WTC11 (cell line): ENCODE measurements at regions not wholly inside any gene's neighbourhood (a gene's known extent, or its start where the extent isn't known, plus 50 kb on each side); places are given as distances from the start of the nearest gene placed in this dataset.

Experiments
- ATAC-seq: fragments of 200-7000 bp; cut with Tn5 transposase; 2 replicates; pipeline ENCODE4 v1.10.0; 2021; ENCODE audit warnings: mild to moderate bottlenecking, moderate library complexity
- CTCF ChIA-PET: fragments of 300-600 bp; sonication (Branson Sonifier 250); formaldehyde crosslinking; loops from one replicate; lab custom pipeline; 2021; ENCODE audit warnings: antibody characterized with exemption; lab: Charles Lee
- POLR2A ChIA-PET: fragments of 350-600 bp; sonication (Branson Sonifier 250); formaldehyde crosslinking; loops from one replicate; lab custom pipeline; 2021; ENCODE audit warnings: antibody characterized with exemption; lab: Charles Lee
- DNase-seq: peaks from one replicate; pipeline ENCODE4 v3.0.0; 2021; ENCODE audit warnings: low spot score
- H3K27ac Mint-ChIP-seq: 2 replicates; pipeline ENCODE4 v1.8.0; 2021; ENCODE audit warnings: mixed read lengths
- H3K27me3 Mint-ChIP-seq: 2 replicates; pipeline ENCODE4 v1.8.0; 2021; ENCODE audit warnings: low read depth, mild to moderate bottlenecking, moderate library complexity, mixed read lengths
- H3K36me3 Mint-ChIP-seq: 2 replicates; pipeline ENCODE4 v1.8.0; 2021; ENCODE audit warnings: mixed read lengths
- H3K4me1 Mint-ChIP-seq: 2 replicates; pipeline ENCODE4 v1.8.0; 2022; ENCODE audit warnings: mixed read lengths
- H3K4me3 Mint-ChIP-seq: 2 replicates; pipeline ENCODE4 v1.8.0; 2021; ENCODE audit warnings: mild to moderate bottlenecking, moderate library complexity, mixed read lengths
- H3K9me3 Mint-ChIP-seq: 2 replicates; pipeline ENCODE4 v1.8.0; 2021; ENCODE audit warnings: mixed read lengths
- ATF1 ChIP-seq: sonication (generic); formaldehyde crosslinking; IDR thresholded peaks from 2 replicates; pipeline ENCODE4 v1.8.1; 2023; ENCODE audit warnings: mild to moderate bottlenecking, moderate library complexity, missing genetic modification reagents
- CDX4 ChIP-seq: fragments of 250-450 bp; sonication (Bioruptor Pico); IDR thresholded peaks from 2 replicates; pipeline ENCODE4 v1.9.0; 2021; ENCODE audit warnings: moderate library complexity, mild to moderate bottlenecking, inconsistent platforms, borderline replicate concordance
- CREM ChIP-seq: sonication (generic); formaldehyde crosslinking; IDR thresholded peaks from 2 replicates; pipeline ENCODE4 v1.8.1; 2022; ENCODE audit warnings: mild to moderate bottlenecking, missing genetic modification reagents, moderate library complexity
- CTCF ChIP-seq: fragments of 200-600 bp; IDR thresholded peaks from 2 replicates; pipeline ENCODE4 v1.8.0; 2022; ENCODE audit warnings: antibody characterized with exemption
- EMX1 ChIP-seq: fragments of 250-450 bp; sonication (Bioruptor Pico); IDR thresholded peaks from 2 replicates; pipeline ENCODE4 v1.8.0; 2021; ENCODE audit warnings: mild to moderate bottlenecking
- GRHL2 ChIP-seq: fragments of 250-450 bp; sonication (Bioruptor Pico); IDR thresholded peaks from 2 replicates; pipeline ENCODE4 v1.8.0; 2022; ENCODE audit warnings: mild to moderate bottlenecking, moderate library complexity; ENCODE audit not compliant: insufficient replicate concordance, severe bottlenecking
- IRF2 ChIP-seq: sonication (generic); formaldehyde crosslinking; IDR thresholded peaks from 2 replicates; pipeline ENCODE4 v1.8.0; 2022; ENCODE audit warnings: low read depth, missing genetic modification reagents, borderline replicate concordance
- JUN ChIP-seq: sonication (generic); formaldehyde crosslinking; IDR thresholded peaks from 2 replicates; pipeline ENCODE4 v1.8.0; 2023; ENCODE audit warnings: mild to moderate bottlenecking, missing genetic modification reagents
- NR3C1 ChIP-seq: sonication (generic); formaldehyde crosslinking; conservative IDR thresholded peaks from 2 replicates; pipeline ENCODE4 v1.8.1; 2023; ENCODE audit warnings: low read depth, mild to moderate bottlenecking, missing genetic modification reagents
- PRRX2 ChIP-seq: fragments of 250-450 bp; sonication (Bioruptor Pico); IDR thresholded peaks from 2 replicates; pipeline ENCODE4 v1.8.0; 2021; ENCODE audit warnings: mild to moderate bottlenecking
- SMAD4 ChIP-seq: sonication (generic); formaldehyde crosslinking; IDR thresholded peaks from 2 replicates; pipeline ENCODE4 v1.8.0; 2022; ENCODE audit warnings: mild to moderate bottlenecking, missing genetic modification reagents
- ZBTB21 ChIP-seq: sonication (generic); formaldehyde crosslinking; IDR thresholded peaks from 2 replicates; pipeline ENCODE4 v1.8.1; 2023; ENCODE audit warnings: mild to moderate bottlenecking, missing genetic modification reagents, borderline replicate concordance
- ZNF281 ChIP-seq: sonication (generic); formaldehyde crosslinking; IDR thresholded peaks from 2 replicates; pipeline ENCODE4 v1.8.0; 2023; ENCODE audit warnings: mild to moderate bottlenecking, missing genetic modification reagents
- ZNF532 ChIP-seq: fragments of 250-450 bp; sonication (Bioruptor Pico); IDR thresholded peaks from 2 replicates; pipeline ENCODE4 v1.9.0; 2021; ENCODE audit warnings: mild to moderate bottlenecking, borderline replicate concordance
- ZNF671 ChIP-seq: fragments of 250-450 bp; sonication (Bioruptor Pico); IDR thresholded peaks from 2 replicates; pipeline ENCODE4 v1.8.0; 2021; ENCODE audit warnings: mild to moderate bottlenecking
- TF ChIP-seq, protein P1 (sequence below): sonication (generic); formaldehyde crosslinking; conservative IDR thresholded peaks from 2 replicates; pipeline ENCODE4 v1.8.1; 2023; ENCODE audit warnings: mild to moderate bottlenecking, low read depth, missing genetic modification reagents, moderate library complexity
- TF ChIP-seq, protein P2 (sequence below): sonication (generic); formaldehyde crosslinking; IDR thresholded peaks from 2 replicates; pipeline ENCODE4 v1.8.1; 2022; ENCODE audit warnings: mild to moderate bottlenecking, missing genetic modification reagents, moderate library complexity, borderline replicate concordance
- TF ChIP-seq, protein P3 (sequence below): sonication (generic); formaldehyde crosslinking; conservative IDR thresholded peaks from 2 replicates; pipeline ENCODE4 v1.8.1; 2022; ENCODE audit warnings: mild to moderate bottlenecking, missing genetic modification reagents

DNA sequence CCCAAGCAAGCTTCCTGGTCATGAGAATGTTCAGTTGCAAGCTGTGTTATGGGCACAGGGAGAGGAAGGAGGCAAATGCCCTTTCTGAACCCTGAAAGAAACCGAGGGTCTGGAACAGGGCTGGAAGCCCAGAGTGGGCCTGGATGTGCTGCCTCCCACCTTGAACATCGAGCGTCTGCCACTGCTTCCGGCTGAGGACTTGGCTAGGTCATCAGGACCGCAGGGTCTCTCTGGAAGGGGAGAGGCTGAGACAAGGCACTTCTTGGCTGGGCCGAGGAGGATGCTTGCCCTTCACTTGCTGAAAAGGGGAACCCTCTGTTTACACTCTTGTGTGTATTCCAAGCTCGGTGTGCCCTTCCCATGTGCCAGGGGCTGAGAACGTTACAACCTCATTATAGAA is 168.0 kb upstream of the C1orf174 start:
- TF ChIP-seq, protein P1, sequence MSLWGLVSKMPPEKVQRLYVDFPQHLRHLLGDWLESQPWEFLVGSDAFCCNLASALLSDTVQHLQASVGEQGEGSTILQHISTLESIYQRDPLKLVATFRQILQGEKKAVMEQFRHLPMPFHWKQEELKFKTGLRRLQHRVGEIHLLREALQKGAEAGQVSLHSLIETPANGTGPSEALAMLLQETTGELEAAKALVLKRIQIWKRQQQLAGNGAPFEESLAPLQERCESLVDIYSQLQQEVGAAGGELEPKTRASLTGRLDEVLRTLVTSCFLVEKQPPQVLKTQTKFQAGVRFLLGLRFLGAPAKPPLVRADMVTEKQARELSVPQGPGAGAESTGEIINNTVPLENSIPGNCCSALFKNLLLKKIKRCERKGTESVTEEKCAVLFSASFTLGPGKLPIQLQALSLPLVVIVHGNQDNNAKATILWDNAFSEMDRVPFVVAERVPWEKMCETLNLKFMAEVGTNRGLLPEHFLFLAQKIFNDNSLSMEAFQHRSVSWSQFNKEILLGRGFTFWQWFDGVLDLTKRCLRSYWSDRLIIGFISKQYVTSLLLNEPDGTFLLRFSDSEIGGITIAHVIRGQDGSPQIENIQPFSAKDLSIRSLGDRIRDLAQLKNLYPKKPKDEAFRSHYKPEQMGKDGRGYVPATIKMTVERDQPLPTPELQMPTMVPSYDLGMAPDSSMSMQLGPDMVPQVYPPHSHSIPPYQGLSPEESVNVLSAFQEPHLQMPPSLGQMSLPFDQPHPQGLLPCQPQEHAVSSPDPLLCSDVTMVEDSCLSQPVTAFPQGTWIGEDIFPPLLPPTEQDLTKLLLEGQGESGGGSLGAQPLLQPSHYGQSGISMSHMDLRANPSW (CRISPR knock-in tag) = no peak
- no peak for TF ChIP-seq ZBTB21 (CRISPR knock-in tag)
- TF ChIP-seq GRHL2 = no peak
- no peak for TF ChIP-seq ZNF532 (CRISPR knock-in tag)
- TF ChIP-seq, all 79 proteins: peak for 0
- no peak overlapping the region for H3K27ac Mint-ChIP-seq
- H3K4me1 Mint-ChIP-seq = no peaks in the 10 kb centered on the region
- ChIA-PET POLR2A (no interaction called here), CTCF (no interaction called here)
- H3K4me3 Mint-ChIP-seq = no peak overlapping the region
- ATAC-seq = no peak
- H3K9me3 Mint-ChIP-seq = peaks cover 48% of the 10 kb centered on the region
- H3K36me3 Mint-ChIP-seq = peaks cover 43% of the 10 kb centered on the region
- peaks cover 2% of the 10 kb centered on the region; the same call in 1 of the 2 replicates for H3K27me3 Mint-ChIP-seq
- DNase-seq = no peak

- H3K27ac Mint-ChIP-seq = no peak overlapping the region
- no peak overlapping the region for H3K4me3 Mint-ChIP-seq
- CTCF ChIA-PET = no interaction called here
- peaks cover 5% of the 10 kb centered on the region for H3K27me3 Mint-ChIP-seq
- POLR2A ChIA-PET = no interaction called here
- no peak for DNase-seq
- H3K4me1 Mint-ChIP-seq = no peaks in the 10 kb centered on the region
- H3K9me3 Mint-ChIP-seq = peaks cover 63% of the 10 kb centered on the region
- ATAC-seq = no peak
- peaks cover 65% of the 10 kb centered on the region for H3K36me3 Mint-ChIP-seq
- TF ChIP-seq, protein P2, sequence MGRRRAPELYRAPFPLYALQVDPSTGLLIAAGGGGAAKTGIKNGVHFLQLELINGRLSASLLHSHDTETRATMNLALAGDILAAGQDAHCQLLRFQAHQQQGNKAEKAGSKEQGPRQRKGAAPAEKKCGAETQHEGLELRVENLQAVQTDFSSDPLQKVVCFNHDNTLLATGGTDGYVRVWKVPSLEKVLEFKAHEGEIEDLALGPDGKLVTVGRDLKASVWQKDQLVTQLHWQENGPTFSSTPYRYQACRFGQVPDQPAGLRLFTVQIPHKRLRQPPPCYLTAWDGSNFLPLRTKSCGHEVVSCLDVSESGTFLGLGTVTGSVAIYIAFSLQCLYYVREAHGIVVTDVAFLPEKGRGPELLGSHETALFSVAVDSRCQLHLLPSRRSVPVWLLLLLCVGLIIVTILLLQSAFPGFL (CRISPR knock-in tag) = no peak
- no peak for TF ChIP-seq JUN
- TF ChIP-seq, protein P1 (CRISPR knock-in tag) = no peak
- no peak for TF ChIP-seq SMAD4
- TF ChIP-seq ZBTB21 (CRISPR knock-in tag) = no peak
- TF ChIP-seq CDX4 (CRISPR knock-in tag) = no peak
- no peak for TF ChIP-seq ATF1
- TF ChIP-seq, protein P3, sequence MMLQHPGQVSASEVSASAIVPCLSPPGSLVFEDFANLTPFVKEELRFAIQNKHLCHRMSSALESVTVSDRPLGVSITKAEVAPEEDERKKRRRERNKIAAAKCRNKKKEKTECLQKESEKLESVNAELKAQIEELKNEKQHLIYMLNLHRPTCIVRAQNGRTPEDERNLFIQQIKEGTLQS (CRISPR knock-in tag) = no peak
- TF ChIP-seq ZNF671 (CRISPR knock-in tag) = no peak
- TF ChIP-seq EMX1 (CRISPR knock-in tag) = no peak
- no peak for TF ChIP-seq CREM (CRISPR knock-in tag)
- no peak for TF ChIP-seq ZNF281
- no peak for TF ChIP-seq NR3C1 (CRISPR knock-in tag)
- TF ChIP-seq IRF2 (CRISPR knock-in tag) = no peak
- TF ChIP-seq PRRX2 (CRISPR knock-in tag) = no peak
- no peak for TF ChIP-seq CTCF
Measured at GRCh38 chr1:4071653-4072052, 171.6 kb upstream of the C1orf174 start.
